GM21423 (cell line): ENCODE measurements at regions not wholly inside any gene's neighbourhood (a gene's known extent, or its start where the extent isn't known, plus 50 kb on each side); places are given as distances from the start of the nearest gene placed in this dataset.

Experiments used
- ATAC-seq: cut with Tn5 transposase; IDR thresholded peaks from one replicate; pipeline ENCODE4 v1.9.1; 2021; ENCODE audit warnings: mild to moderate bottlenecking, moderate library complexity; ENCODE audit not compliant: unreplicated experiment

DNA sequence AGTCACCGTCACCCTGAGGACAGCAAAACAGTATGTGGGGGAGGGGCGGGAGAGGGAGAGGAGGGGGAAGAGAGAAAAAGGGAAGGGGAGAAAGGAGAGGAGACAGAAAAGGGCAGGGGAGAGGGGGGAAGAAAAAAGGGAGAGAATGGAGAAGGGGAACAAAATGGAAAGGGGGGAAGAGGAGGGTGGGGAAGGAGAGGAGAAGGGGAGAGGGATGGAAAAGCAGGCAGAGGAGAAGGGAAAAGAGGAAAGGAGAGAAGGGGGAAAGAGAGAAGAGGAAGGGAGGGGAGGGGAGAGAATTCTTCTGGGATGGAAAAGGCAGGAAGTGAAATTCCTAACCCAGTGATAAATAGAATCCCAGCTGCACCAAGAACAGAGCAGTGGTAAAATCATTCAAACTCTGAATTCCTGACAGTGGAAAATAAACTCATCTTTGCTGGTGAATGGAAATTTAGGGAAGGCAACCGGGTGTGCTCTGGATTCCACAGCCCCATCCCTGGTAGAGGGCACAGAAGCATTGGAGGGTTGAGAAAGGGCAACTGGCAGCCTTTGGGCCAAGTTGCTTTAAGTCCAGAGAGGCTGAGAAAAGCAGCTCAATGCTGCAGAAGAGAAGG, 244.2 kb downstream of the BCOR start:
- ATAC-seq = no peak

- peak; percentile 69 for ATAC-seq
These were observed 242.7 kb downstream of the BCOR start for GRCh38 chrX:39854772-39855747.

DNA sequence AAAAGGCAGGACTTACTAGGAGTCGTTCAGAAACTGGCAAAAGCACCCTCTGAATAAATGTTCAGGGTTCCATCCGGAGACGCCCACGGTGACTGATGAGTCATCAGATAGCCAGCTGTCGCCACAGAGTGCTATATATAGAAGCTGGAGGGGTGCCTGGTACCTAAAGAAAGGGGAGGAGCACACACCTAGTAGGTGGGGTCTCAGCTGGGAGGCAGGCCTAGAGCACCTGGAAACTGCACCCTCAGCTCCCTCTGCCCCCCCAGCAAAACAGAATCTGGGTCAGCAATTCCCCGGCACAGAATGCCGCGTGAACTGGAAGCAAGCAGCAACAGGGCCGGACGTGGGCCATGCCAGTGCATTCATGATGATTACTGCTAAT, 242.0 kb downstream of the BCOR start:
- ATAC-seq = peak; percentile 40

DNA sequence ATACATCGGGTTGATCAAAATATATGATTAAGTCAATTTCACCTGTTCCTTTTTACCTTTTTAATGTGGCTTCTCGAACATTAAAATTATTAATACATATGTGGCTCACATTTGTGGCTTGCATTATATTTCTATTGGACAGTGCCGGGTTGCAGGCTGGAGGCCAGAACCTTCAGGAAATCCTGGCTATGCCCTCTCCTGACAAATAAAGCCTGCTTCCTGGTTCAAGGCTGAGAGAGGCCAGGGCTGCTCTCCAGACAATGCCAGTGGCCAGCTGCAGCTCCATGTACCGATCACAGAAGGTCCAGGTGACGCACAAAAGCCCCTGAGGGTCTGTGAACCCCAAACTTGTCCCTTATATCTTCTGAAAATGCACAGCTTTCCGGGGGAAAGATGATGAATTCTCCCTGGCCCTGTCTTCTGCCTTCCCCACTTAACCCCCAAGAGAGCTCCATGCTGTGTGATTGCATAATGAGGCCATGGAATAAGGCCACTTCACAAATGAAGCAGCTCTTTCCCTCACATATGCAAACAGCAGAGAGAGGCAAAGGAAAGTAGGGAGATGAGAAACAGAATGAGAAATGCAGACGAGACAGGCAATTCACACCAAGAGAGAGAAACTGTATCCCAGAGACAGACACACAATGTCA, 241.2 kb downstream of the BCOR start:
- ATAC-seq = no peak

GRCh38 chrX:39857780-39858179, 240.0 kb downstream of the BCOR start:
- ATAC-seq = no peak

DNA sequence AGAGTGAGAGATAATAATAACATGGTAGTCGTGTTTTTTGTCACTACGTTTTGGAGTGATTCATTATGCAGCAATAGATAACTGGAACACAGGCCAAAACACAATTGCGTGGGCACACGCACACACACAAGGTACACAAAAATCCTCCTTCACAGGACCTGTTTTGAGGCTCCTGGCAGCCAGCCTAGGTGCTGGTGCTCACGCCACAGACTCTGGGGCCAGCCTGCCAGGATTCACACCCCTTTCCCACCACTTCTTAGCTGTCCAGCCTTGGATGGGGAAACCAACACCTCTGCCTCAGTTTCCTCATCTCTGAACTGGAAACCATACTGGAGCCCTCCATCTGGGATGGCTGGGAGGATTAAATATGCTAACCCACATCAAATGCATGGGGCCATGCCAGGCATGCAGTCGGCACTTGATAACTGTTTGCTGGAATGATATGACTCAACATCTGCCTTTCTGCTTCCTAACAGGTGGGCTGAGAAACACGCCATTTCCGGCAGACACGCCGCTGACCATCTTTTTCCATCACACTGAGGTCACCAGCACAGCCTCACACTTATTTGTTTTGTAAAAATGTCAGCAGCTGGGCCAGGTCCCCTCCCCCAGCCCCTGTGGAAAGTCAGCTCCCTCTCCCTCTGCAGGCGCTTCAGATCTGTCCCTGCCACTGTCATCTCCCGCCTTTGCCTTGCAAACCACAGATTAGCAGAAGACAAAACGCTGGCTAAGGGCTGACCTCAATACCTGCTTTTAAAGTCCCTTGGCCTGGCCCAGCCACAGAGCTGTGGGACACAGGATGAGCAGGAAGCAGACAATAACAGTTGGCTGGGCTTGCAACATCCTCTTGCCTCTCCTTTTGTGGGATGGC, 237.5 kb downstream of the BCOR start:
- peak; percentile 60 for ATAC-seq

DNA sequence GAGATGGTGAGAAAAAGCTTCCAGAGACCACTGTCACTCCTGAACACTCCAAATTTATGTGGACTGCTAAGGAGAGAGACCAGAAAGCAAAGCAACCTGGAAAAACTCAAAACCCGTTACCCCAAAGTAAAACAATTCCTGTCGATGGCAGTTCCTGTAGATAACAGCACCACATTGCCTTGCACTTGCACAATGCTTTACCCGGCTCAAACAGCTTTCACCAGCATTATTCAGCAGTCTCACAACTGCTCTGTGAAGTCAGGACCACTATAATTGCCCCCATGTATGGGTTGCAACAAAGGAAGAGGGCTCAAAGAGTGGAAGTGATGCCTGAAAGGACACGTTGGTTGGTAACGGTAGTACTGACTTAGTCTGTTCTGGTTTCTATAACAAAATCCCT, 234.8 kb downstream of the BCOR start:
- ATAC-seq = no peak

- ATAC-seq = no peak
These were observed 231.5 kb downstream of the BCOR start for GRCh38 chrX:39866229-39866628.

DNA sequence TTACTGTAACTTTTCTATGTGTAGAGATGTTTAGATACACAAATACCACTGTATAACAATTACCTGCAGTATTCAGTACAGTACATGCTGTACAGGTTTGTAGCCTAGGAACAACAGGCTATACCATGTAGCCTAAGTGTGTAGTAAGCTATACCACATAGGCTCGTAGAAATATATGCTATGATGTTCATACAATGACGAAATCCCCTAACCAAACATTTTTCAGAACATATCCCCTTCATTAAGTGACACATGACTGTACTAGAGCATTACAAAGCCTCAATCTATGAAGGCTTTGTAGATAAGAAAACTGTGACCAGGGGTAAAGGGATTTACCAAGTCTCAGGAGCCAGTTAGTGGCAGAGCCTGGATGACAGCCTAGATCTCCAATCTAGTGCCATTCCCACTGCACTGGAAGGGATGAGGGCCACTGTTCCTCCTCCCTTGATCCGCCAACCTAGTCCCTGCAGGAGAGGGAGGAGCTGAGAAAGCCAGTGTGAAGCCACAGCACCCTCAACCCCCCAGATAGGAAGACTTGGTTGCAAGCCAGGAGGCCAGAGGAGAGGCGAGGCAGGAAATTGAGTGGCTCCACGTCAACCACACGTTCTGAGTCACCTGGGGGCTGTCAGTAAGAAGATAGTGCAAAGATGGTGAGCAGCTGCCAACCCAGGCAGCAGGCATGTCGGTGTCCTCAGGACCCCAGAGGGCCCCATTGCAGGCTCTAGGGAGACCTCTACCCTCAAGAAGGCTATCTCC, 227.7 kb downstream of the BCOR start:
- no peak for ATAC-seq

DNA sequence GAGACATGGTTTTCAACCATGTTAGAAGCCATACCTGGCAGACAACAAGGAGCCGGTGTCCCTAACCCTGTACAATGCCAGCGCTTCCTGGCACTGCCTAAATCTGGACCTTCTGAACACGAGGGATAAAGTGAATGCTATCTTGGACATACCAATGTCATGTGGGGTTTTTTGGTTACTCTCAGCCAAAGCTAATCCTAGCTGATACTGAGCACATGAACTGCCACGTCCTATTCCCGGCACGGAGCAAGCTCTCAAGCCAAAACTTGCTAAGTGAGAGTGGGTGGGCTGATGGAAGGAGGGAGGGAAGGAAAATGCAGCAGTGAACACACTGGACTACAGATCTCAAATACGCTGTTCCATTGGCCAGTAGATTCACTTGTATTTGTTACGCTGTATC, 226.1 kb downstream of the BCOR start:
- ATAC-seq = no peak

- no peak for ATAC-seq
These were observed 224.6 kb downstream of the BCOR start for GRCh38 chrX:39873117-39873516.

DNA sequence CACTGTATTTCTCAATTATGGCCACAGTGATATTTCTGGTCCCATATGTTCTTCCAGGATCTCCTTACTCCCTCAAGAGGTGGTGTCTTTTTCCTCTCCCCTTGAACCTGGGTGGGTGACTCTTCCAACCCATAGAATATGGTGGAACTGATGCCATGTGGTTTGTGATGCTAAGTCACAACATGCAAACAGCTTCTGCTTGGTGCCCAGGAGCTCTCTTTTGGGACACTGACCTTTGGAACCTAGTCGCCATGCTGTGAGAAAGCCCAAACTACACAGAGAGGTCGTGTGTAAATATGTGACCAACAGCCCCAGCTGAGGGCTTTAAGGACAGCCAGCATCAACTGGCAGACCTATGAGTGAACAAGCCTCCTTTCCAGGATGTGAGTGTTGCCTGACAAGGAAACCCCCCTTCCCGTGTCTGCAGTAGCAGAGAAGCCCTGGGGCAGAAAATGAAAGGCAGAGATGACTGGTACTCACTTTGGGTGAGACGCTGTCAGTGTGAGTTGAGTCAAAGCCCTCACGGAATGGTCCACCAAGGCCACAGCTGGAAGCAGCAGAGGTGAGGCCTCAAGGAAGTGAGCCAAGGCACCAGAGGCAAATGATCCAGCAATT, 223.4 kb downstream of the BCOR start:
- peak; percentile 91 for ATAC-seq

DNA sequence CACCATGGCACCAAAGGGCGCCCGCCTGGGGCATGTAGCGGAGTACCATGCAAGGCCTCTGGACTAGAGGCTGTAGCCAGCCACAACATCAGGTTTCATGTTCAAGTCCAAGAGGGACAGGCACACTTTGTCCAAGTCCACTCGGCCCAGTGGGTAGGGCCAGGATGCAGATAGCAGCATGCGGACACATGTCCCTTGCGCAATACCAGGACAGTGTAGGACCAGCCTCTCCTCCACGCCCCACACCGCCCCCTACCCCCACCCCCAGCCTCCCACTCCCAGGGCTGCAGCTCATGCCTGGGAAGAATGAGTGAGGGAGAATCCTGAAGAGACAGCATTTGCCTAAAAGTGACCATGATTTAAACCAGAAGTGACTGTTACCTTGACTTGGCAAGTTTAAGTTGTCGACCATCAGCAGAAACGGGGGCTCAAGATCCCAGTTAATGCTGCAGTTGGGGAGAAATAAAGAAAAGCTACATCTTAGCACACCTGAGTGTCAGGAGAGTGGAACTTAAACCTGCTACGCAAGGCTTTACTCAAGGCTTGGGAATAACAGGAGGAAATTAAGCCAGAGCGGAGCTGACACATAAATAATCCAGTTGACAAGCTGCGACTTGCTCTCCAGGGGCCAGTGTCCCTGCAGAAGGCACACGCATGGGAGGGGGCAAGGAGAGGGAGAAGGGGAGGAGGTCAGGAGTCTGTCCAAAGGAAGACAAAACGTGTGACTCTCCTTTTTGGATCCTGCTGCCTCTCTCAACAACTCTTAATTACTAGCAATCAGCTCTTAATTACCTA, 221.7 kb downstream of the BCOR start:
- ATAC-seq = no peak

GRCh38 chrX:39877905-39878304, 219.9 kb downstream of the BCOR start:
- no peak for ATAC-seq

- no peak for ATAC-seq
These were observed 214.1 kb downstream of the BCOR start for GRCh38 chrX:39883666-39884065.

- no peak for ATAC-seq
These were observed 211.5 kb downstream of the BCOR start for GRCh38 chrX:39886282-39886681.

GRCh38 chrX:39888730-39889129, 209.0 kb downstream of the BCOR start:
- no peak for ATAC-seq

DNA sequence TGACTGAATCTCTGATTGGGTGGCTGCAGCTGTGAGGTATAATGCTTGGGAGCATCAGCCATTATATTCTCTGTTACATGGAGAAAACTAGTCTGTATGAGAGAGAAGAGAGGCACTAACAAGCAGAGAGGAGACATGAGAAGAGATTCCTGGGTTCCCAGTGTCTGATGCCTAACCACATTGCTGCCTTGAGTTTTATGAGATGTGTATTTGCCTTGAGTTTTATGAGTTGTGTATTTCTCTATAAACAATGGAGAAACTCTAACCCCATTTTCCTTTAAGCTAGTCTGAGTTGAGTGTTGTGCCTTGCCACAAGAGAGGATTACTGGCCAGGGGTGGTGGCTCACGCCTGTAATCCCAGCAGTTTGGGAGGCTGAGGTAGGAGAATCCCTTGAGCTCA, 208.1 kb downstream of the BCOR start:
- ATAC-seq = no peak

GRCh38 chrX:39890807-39891206, 207.0 kb downstream of the BCOR start:
- ATAC-seq = no peak
